HG02623 (cell line): ENCODE measurements at regions not wholly inside any gene's neighbourhood (a gene's known extent, or its start where the extent isn't known, plus 50 kb on each side); places are given as distances from the start of the nearest gene placed in this dataset.
"Not testable (repeated sequence)": the region's sequence is repeated elsewhere in the genome, so short reads cannot be mapped to it uniquely, and the experiment has no call there.

Source experiments
- ATAC-seq: cut with Tn5 transposase; IDR thresholded peaks from one replicate; pipeline ENCODE4 v1.9.1; 2021; ENCODE audit warnings: moderate library complexity; ENCODE audit not compliant: unreplicated experiment

DNA sequence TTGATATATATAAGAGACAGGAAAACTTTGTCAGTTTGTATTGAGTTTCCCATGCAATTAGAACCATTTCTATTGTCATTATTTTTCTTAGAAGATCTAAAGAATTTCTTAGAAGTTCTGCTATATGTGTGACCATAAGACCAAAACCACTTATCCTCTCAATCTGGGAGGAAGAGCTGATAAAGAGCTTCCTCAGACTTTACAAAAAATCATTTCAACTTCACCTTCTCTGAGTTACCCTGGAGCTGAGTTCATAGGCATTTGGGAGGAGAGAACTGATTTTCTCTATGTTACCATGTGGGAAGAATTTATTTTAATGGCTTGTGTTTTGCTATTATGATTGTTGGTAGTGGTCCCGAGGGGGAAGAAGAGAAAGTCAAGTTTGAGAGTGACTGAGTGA is 329.3 kb downstream of the GPD2 start:
- no peak for ATAC-seq

GRCh38 chr2:156769802-156770201 is 333.6 kb downstream of the GPD2 start:
- ATAC-seq = no peak

- ATAC-seq = no peak
Observed at GRCh38 chr2:156778916-156779315, 342.7 kb downstream of the GPD2 start.

DNA sequence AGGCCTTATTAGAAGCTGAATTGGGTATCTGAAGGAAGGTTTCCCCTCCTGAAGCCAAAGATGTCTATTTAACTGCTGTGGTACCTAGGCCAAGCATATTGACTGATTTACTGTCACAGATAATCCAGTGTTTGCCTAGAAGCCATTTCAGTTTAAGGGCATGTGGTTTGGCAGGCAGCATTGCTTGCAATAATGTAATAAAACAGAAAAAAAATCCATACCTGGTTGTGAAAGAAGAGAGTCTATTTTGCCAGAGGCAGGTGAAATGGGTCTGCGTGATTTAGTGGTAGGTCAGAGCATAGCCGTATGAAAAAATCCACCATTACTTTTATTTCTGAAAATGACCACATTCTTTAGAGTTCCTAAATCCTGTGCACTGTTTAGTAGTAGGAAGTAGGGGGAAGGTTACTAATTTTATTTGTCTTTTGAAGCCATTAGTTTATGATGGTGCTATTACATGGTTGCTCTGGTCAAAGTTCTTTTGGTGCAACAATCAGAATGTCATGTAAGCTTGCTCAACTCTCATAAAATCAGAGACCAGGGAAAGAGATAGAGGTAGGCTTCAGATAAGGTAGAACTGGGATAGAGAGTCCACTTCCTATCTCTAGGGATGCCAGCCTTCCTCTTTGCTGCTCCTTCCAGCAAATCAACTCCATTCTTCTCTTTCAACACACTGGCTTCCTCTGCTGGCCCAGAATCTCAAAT is 343.4 kb downstream of the GPD2 start:
- no peak for ATAC-seq

- not testable (repeated sequence) for ATAC-seq
Observed at GRCh38 chr2:156781677-156782076, 345.5 kb downstream of the GPD2 start.

- no peak for ATAC-seq
Observed at GRCh38 chr2:156784020-156784701, 348.0 kb downstream of the GPD2 start.

DNA sequence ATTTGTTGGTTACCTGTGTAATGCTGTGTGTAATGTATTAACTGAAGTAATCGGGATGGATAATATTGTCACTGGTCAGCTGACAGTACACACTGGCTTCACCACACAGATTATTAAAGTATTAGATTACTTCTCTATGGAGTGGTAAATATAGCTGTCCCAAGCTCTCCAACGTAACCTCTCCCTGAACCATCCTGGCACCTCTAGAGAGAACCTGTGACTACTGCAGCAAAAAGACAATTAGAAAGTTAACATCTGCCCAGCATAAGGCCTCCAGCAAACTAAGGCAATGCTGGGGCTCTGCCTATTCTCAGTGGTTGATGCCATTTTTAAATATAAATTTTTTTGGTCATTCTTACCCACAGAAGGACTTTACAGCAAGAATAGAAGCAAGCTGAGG is 351.3 kb downstream of the GPD2 start:
- no peak for ATAC-seq

- no peak for ATAC-seq
Observed at GRCh38 chr2:156790343-156791037, 354.3 kb downstream of the GPD2 start.

DNA sequence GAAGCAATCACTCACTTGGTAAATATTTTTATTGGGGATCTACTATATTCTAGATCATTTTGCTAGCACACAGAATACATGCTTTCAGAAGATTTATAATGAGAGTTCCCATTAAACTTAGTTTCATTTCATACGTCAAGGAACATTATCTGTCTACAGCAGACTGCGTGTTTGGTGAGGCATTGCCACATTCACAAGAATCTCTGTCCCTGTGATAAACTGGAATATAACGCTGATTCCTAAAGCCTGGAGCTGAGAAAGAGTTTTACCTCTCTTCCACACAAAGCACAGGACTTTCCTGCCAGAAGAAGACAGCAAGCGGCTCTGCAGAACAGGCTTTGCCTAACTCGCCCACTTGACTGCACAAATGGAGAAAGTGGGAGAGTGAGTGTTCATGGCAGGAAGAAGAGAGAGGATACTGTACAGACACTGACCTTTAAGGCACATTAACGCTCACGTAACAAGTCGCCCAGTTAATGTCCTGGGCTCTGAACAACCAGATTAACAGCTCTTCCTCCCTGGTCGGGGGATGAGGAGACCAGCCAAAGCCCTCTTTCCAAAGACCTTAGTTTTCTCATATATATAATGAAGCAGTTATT is 356.2 kb downstream of the GPD2 start:
- no peak for ATAC-seq

GRCh38 chr2:156797832-156798231 is 361.7 kb downstream of the GPD2 start:
- no peak for ATAC-seq

- no peak for ATAC-seq
Observed at GRCh38 chr2:156800065-156800653, 364.0 kb downstream of the GPD2 start.

DNA sequence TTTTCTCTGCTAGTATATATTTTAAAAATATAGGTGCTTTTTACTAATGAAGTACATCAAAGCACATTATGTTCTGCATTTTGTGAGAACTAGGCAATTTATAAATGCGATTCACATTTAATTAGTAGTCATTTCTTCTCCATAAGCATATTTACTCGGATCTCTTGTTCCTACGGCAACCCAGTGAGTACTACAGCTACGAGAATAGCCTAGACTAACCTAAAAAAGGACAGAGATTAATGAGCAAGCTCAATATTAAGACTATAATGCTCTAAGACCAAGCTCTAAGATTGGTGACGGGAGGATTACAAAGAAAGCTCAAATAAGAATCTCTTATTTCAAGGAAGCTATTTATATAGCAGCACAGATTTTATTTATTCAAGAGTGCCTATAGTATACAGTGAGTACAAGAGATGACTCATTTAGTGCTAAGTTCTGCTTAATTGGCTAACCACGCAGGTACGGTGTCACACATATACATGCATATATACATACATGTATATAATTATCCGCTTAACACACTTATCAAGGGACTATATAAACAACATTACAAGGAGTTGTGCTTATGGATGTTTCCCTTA is 364.7 kb downstream of the GPD2 start:
- ATAC-seq = no peak

GRCh38 chr2:156803243-156803642 is 367.1 kb downstream of the GPD2 start:
- no peak for ATAC-seq

GRCh38 chr2:156803967-156804366 is 367.8 kb downstream of the GPD2 start:
- no peak for ATAC-seq

- ATAC-seq = no peak
Observed at GRCh38 chr2:156810094-156810493, 373.9 kb downstream of the GPD2 start.

- ATAC-seq = no peak
Observed at GRCh38 chr2:156812496-156812895, 376.3 kb downstream of the GPD2 start.

DNA sequence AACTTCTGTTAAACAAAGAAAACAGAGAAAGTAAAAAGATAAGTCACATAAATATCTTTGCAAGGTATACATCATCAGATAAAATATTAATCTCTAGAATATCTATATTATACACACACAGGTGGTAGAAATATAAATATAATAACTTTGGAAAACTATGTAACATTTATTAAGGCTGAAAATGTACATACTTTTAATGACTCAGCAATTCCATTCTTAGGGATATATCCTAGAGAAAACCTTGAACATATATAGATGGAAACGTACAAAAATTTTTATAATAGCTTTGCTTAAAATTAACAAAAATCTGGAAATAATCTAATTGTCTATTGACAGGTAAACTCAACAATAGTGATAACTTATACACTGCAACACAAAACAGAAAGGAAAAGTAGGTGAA is 381.3 kb downstream of the GPD2 start:
- no peak for ATAC-seq

DNA sequence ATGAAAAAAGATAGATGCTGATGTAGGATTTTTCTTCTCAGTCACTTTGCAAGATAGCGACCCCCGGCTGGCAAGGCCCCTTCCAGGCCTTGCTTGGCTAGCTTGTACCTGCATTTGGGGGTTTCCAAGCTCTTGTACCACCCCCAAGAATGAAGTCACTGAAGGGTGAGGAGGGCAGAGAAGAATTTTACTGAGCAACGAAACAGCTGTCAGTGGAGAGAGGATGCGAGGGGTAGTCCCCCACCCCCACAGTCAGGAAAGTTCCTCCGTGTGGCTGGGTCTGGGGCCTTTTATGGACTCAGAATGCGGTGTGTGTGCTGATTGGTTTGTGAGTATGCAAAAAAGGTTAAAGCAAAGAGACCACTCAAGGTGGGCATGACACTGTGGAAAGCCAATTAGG is 382.0 kb downstream of the GPD2 start:
- no peak for ATAC-seq

- ATAC-seq = no peak
Observed at GRCh38 chr2:156818944-156819343, 382.8 kb downstream of the GPD2 start.

- ATAC-seq = no peak
Observed at GRCh38 chr2:156826341-156826933, 390.3 kb downstream of the GPD2 start.

DNA sequence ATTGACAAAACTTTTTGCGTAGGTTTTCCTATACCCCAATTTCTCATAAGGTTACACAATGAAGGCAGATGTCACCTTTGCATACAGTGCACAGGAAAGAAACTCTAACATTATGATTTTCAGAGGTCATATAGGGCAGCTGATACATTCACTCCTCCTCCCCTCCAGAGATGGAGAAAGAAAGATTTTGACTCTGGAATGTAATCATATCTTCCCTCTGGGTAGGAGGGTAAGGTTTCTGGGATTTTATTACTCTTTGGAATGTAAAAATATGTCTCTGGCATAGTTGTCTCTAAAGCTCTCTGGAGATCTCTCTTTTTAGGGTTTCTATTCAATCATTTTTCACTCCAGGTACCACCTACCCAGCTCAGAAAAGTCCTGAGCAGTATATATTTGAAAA is 398.3 kb downstream of the GPD2 start:
- no peak for ATAC-seq
